ENCODE measurements at regions not wholly inside any gene's neighbourhood (a gene's known extent, or its start where the extent isn't known, plus 50 kb on each side); places are given as distances from the start of the nearest gene placed in this dataset.

DNA sequence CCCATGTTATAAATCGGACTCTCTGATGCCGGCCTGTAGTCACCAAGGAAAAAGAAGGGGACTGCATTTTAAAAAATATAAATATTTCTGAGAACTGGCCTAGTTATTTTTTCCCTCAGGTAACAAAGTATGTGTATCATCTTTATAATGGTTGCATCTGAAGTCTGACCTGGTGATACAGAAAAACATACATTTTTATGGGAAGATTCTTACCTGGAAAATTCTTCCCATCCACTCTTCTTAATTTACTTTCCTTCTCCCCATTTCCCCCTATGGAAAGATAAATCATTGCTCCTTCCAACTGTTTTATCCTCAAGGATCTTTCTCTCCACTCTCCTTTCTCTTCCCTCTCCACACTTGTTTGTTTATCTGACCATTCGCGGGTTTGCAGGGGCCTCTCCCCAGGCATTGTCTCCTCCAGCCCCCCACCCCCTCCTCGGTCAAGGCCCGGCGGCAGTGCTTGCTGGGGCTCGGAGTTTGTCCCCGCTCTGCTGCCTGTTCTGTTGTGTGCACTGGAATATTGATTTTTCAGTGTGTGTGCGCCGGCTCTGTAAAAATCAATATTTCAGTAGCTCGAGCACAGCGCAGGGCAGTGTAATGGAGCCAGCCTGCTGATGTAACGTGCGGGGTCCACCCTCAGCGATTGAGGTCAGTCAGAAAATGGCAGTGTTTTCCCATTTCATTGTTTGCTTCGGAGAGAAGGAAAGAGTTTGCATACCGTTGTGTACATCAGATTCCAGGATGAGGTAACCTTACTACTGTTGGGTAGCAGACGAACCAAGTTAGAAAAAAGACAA lies 199.5 kb upstream of the NFE2L3 start:
- Histone ChIP-seq H3K27ac (peak overlapping the region in 1 of 4 donors; percentile 58), H3K4me3 (peak overlapping the region in 3 of 4 donors; percentile 51 to 89 (median 85)), H3K27me3 (no peaks in the 10 kb centered on the region), H3K36me3 (no peaks in the 10 kb centered on the region), H3K9me3 (no peaks in the 10 kb centered on the region), H3K4me1 (peaks cover 0 to 21% (median 12%) of the 10 kb centered on the region in 4 donors)
- DNase-seq: no peak
- TF ChIP-seq POLR2A (IDR thresholded peaks at IDR 0.05): no peak
- TF ChIP-seq, protein P1, sequence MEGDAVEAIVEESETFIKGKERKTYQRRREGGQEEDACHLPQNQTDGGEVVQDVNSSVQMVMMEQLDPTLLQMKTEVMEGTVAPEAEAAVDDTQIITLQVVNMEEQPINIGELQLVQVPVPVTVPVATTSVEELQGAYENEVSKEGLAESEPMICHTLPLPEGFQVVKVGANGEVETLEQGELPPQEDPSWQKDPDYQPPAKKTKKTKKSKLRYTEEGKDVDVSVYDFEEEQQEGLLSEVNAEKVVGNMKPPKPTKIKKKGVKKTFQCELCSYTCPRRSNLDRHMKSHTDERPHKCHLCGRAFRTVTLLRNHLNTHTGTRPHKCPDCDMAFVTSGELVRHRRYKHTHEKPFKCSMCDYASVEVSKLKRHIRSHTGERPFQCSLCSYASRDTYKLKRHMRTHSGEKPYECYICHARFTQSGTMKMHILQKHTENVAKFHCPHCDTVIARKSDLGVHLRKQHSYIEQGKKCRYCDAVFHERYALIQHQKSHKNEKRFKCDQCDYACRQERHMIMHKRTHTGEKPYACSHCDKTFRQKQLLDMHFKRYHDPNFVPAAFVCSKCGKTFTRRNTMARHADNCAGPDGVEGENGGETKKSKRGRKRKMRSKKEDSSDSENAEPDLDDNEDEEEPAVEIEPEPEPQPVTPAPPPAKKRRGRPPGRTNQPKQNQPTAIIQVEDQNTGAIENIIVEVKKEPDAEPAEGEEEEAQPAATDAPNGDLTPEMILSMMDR (IDR thresholded peaks at IDR 0.05): no peak

DNA sequence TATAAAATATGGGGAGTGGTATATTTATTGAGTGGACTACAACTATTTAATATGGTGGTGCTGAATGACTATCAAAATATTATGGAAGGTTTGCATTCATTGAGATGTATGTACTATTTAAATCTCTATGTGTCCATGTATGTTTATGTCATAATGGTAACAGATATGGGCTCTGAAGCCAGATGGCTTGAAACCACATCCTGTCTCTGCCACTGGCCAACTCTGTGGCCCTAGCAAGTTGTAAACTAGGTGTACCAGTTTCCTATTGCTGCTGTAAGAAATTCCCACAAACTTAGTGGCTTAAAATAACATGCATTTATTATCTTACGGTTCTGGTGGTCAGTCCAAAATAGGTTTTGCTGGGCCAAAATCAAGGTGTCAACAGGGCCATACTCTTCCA lies 198.1 kb upstream of the NFE2L3 start:
- Histone ChIP-seq H3K27ac (no peak overlapping the region), H3K36me3 (no peaks in the 10 kb centered on the region), H3K4me1 (peaks cover 0 to 21% (median 12%) of the 10 kb centered on the region in 4 donors), H3K4me3 (no peak overlapping the region), H3K9me3 (no peaks in the 10 kb centered on the region), H3K27me3 (no peaks in the 10 kb centered on the region)
- TF ChIP-seq POLR2A (IDR thresholded peaks at IDR 0.05): no peak
- TF ChIP-seq, protein P1 (IDR thresholded peaks at IDR 0.05): no peak
- no peak for DNase-seq

DNA sequence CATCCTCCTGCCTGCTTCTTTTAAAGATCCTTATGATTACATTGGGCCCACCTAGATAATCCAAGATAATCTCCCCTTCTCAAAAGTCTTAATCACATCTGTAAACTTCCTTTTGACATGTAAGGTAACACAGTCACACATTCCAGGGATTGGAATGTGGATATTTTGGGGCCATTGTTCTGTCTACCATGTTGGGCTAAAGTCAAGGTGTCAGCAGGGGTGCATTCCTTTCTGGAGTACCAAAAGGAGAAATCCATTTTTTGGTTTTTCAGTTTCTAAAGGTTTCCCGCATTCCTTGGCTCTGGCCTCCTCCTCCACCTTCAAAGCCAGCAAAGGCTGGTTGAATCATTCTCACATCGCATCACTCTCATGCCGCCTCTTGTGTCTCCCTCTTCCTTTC lies 197.6 kb upstream of the NFE2L3 start:
- no peak overlapping the region for H3K27ac ChIP-seq
- H3K9me3 ChIP-seq: no peaks in the 10 kb centered on the region
- H3K36me3 ChIP-seq: no peaks in the 10 kb centered on the region
- no peaks in the 10 kb centered on the region for H3K27me3 ChIP-seq
- TF ChIP-seq, protein P1 (IDR thresholded peaks at IDR 0.05): no peak
- TF ChIP-seq POLR2A (IDR thresholded peaks at IDR 0.05): no peak
- no peak overlapping the region for H3K4me3 ChIP-seq
- no peak for DNase-seq
- peaks cover 0 to 21% (median 10%) of the 10 kb centered on the region in 4 donors for H3K4me1 ChIP-seq

- no peaks in the 10 kb centered on the region for H3K9me3 ChIP-seq
- no peaks in the 10 kb centered on the region for H3K4me1 ChIP-seq
- no peak overlapping the region for H3K4me3 ChIP-seq
- H3K27ac ChIP-seq: no peak overlapping the region
- DNase-seq: no peak
- TF ChIP-seq POLR2A (IDR thresholded peaks at IDR 0.05): no peak
- TF ChIP-seq, protein P1 (IDR thresholded peaks at IDR 0.05): no peak
- H3K27me3 ChIP-seq: no peaks in the 10 kb centered on the region
- no peaks in the 10 kb centered on the region for H3K36me3 ChIP-seq
Observed at GRCh38 chr7:25959168-25959734, 192.7 kb upstream of the NFE2L3 start.

- Histone ChIP-seq H3K4me1 (peaks cover 0 to 6% (median 0%) of the 10 kb centered on the region in 4 donors), H3K27ac (no peak overlapping the region), H3K4me3 (no peak overlapping the region), H3K27me3 (no peaks in the 10 kb centered on the region), H3K36me3 (no peaks in the 10 kb centered on the region), H3K9me3 (no peaks in the 10 kb centered on the region)
- TF ChIP-seq, protein P1 (IDR thresholded peaks at IDR 0.05): no peak
- TF ChIP-seq POLR2A (IDR thresholded peaks at IDR 0.05): no peak
- no peak for DNase-seq
Observed at GRCh38 chr7:25963733-25964132, 188.3 kb upstream of the NFE2L3 start.

Data from Peyer's patch (tissue), 4 donors.